Aorta (tissue), 5 donors: ENCODE measurements at regions not wholly inside any gene's neighbourhood (a gene's known extent, or its start where the extent isn't known, plus 50 kb on each side); places are given as distances from the start of the nearest gene placed in this dataset.
A peak's percentile ranks its signal among the peaks of the same experiment; 100 is the strongest.

Experiments used
- ATAC-seq: fragments of 200-7000 bp; cut with Tn5 transposase; one replicate; pipeline ENCODE4 v1.9.1; 2022; ENCODE audit warnings: moderate library complexity; ENCODE audit not compliant: low FRiP score
- DNase-seq, 2 donors: peaks; one replicate each; pipeline ENCODE4 v3.0.0-alpha.2; 2020
- H3K27ac ChIP-seq, 2 donors: one replicate each; pipeline ENCODE4 v1.5.1; 2013; ENCODE audit warnings: low read length in 2 of 2, mild to moderate bottlenecking in 2 of 2, moderate library complexity in 2 of 2, control low read depth in 1 of 2, inconsistent platforms in 1 of 2, low read depth in 1 of 2
- H3K27me3 ChIP-seq, 2 donors: one replicate each; pipeline ENCODE4 v1.6.1; 2013; ENCODE audit warnings: control low read depth in 1 of 2, low read length in 1 of 2, mild to moderate bottlenecking in 1 of 2, moderate library complexity in 1 of 2; ENCODE audit not compliant: insufficient read depth in 2 of 2, control insufficient read depth in 1 of 2
- H3K36me3 ChIP-seq, 2 donors: one replicate each; pipeline ENCODE4 v1.6.1; 2013; ENCODE audit warnings: control low read depth in 1 of 2, low read length in 1 of 2, mild to moderate bottlenecking in 1 of 2; ENCODE audit not compliant: insufficient read depth in 2 of 2, control insufficient read depth in 1 of 2
- H3K4me1 ChIP-seq, 2 donors: one replicate each; pipeline ENCODE4 v1.6.1; 2013; ENCODE audit warnings: low read length in 2 of 2, control low read depth in 1 of 2, mild to moderate bottlenecking in 1 of 2, moderate library complexity in 1 of 2; ENCODE audit not compliant: insufficient read depth in 2 of 2, control insufficient read depth in 1 of 2
- H3K4me3 ChIP-seq, 2 donors: one replicate each; pipeline ENCODE4 v1.5.1; 2013; ENCODE audit warnings: low read length in 2 of 2, control low read depth in 1 of 2, mild to moderate bottlenecking in 1 of 2
- H3K9me3 ChIP-seq: one replicate; pipeline ENCODE4 v1.6.1; 2013; ENCODE audit warnings: mild to moderate bottlenecking, low read length; ENCODE audit not compliant: control insufficient read depth
- WGBS, 2 donors: extraction: QIAGEN DNeasy Blood & Tissue Kit; methylation state at CpG; one replicate each; pipeline ENCODE4 v1.1.7; 2013; 5-methylcytosine and 5-hydroxymethylcytosine counted together
- intact Hi-C, 2 donors: fragments of 100-400 bp; cut with DNase I; formaldehyde crosslinking; loops; one replicate each; pipeline versions ENCODE4 v1.14.2 to v1.15.0; 2022
- donor health status: healthy with polysubstance abuse.
- donor health status: Bipolar disorder and iron deficiency.
- donor health status: DM: no; HTN: no; CAD: no.
- donor health status: DM: no; HTN: no; CAD: no.
- donor health status: DM: yes; HTN: yes; CAD: no.

DNA sequence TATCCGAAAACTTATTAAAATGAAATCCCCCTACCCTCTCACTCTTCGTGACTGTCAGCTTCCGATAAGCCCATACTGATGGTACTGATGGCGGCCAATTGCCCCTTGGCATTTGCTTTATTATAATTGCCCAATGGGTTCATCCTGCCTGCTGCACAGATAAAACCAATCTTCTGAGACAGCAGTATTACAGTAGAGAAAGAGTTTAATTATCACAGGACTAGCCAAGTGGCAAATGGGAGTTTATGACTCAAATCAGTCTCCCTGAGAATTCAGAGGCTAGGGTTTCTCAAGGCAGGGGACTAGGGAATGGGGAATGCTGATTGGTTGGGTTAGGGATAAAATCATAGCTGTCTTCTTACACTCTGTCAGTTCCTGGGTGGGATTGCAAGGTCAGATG lies 259.5 kb downstream of the SOD2 start:
- H3K27ac ChIP-seq = no peak overlapping the region
- no peaks in the 10 kb centered on the region for H3K36me3 ChIP-seq
- DNase-seq = no peak
- WGBS, 2 donors = 98 to 99% methylated on average over 4 of the region's 4 CpGs
- H3K9me3 ChIP-seq = peaks cover 5% of the 10 kb centered on the region
- intact Hi-C loops = no loop called here
- no peaks in the 10 kb centered on the region for H3K4me1 ChIP-seq
- no peaks in the 10 kb centered on the region for H3K27me3 ChIP-seq
- ATAC-seq = no peak
- no peak overlapping the region for H3K4me3 ChIP-seq

DNA sequence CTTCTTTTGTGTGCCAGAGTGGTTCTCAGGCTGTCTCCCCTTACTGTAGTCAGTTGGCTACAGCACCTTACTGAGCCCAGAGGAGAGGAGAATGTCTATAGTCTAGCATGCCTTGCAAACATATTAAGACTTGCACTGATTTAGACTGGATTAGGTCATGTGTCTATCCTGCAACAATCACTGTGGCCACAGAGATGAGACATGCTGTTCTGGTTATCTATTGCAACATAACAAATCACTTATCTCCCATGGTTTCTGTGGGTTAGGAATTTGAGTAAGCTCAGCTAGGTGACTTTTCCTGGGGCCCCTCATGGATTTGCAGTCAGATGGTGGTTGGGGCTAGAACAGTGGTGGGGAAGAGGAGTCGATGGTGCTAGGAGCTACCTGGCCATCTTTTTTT lies 261.3 kb downstream of the SOD2 start:
- no peak for DNase-seq
- H3K4me3 ChIP-seq = no peak overlapping the region
- WGBS, 2 donors = 89 to 99% methylated on average over 1 of the region's 1 CpG
- intact Hi-C loops = no loop called here
- no peaks in the 10 kb centered on the region for H3K4me1 ChIP-seq
- peaks cover 5% of the 10 kb centered on the region for H3K9me3 ChIP-seq
- H3K36me3 ChIP-seq = no peaks in the 10 kb centered on the region
- no peak overlapping the region for H3K27ac ChIP-seq
- H3K27me3 ChIP-seq = no peaks in the 10 kb centered on the region
- no peak for ATAC-seq

DNA sequence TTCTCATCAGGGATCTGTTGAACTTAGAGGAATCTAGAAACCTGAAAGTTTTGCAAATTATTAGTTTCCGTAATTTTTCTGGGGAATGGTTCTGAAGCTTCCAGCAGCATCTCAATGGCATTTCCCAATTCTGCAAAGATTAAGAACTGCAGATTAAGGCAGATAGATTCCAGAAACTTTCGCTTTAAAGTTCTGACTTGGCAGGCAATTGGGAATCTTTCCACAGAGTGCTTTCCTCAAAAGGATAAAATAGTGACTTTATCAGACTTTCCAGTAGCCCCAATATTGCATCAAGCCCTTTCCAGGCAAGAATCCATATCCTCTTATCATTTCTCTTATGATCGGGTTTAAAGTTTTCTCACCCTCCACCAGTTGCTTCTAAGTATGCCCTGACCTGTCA lies 261.1 kb downstream of the FNDC1 start:
- Histone ChIP-seq H3K4me3 (no peak overlapping the region), H3K27ac (no peak overlapping the region), H3K27me3 (no peaks in the 10 kb centered on the region), H3K36me3 (no peaks in the 10 kb centered on the region), H3K4me1 (no peaks in the 10 kb centered on the region), H3K9me3 (peaks cover 5% of the 10 kb centered on the region)
- 35 to 44% methylated on average over 3 of the region's 3 CpGs for WGBS, 2 donors
- DNase-seq (no peak), ATAC-seq (no peak)
- intact Hi-C loops = no loop called here

DNA sequence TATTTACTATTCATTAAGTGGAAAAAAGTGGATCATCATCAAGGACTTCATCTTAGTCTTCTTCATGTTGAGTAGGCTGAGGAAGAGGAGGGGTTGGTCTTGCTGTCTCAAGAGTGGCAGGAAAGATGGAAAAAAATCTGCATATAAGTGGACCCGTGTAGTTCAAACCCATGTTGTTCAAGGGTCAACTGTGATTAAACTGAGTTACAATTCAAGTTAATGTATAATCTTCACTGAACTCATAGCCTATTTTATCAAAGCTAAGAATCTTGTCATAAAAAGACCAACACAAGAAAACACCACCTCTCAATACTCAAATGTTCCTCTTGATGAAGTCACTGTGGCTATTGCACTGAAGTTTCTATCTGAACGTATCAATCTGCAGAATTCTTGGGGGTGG lies 260.2 kb downstream of the FNDC1 start:
- intact Hi-C loops = no loop called here
- H3K9me3 ChIP-seq = peaks cover 5% of the 10 kb centered on the region
- ATAC-seq (no peak), DNase-seq (no peak)
- no peaks in the 10 kb centered on the region for H3K4me1 ChIP-seq
- H3K4me3 ChIP-seq = no peak overlapping the region
- no peaks in the 10 kb centered on the region for H3K36me3 ChIP-seq
- H3K27me3 ChIP-seq = no peaks in the 10 kb centered on the region
- H3K27ac ChIP-seq = no peak overlapping the region
- 84 to 90% methylated on average over 2 of the region's 2 CpGs for WGBS, 2 donors

DNA sequence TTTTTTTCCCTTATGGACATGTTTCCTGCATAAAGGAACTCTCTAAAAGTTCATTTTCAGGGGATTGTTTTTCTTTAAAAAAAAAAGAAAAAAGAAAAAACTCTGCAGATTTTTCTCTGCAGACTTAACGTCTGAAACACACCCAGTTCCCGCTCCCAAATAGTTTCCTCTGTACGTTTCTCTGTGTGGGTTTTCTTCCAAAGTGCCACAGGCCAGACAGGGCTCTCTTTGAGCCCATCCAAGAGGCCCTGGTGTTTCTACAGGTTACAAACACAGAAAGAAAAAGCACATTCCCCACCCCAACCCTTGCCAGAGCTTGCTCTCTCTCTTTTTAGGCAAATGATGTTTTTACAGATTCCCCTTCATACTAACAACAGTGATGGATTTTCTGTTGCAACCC lies 258.6 kb downstream of the FNDC1 start:
- no peak for ATAC-seq
- no peaks in the 10 kb centered on the region for H3K36me3 ChIP-seq
- H3K27ac ChIP-seq = no peak overlapping the region
- no peaks in the 10 kb centered on the region for H3K27me3 ChIP-seq
- H3K9me3 ChIP-seq = peaks cover 2% of the 10 kb centered on the region
- no peak for DNase-seq
- 5 to 7% methylated on average over 3 of the region's 3 CpGs for WGBS, 2 donors
- intact Hi-C loops = no loop called here
- no peaks in the 10 kb centered on the region for H3K4me1 ChIP-seq
- H3K4me3 ChIP-seq = no peak overlapping the region

DNA sequence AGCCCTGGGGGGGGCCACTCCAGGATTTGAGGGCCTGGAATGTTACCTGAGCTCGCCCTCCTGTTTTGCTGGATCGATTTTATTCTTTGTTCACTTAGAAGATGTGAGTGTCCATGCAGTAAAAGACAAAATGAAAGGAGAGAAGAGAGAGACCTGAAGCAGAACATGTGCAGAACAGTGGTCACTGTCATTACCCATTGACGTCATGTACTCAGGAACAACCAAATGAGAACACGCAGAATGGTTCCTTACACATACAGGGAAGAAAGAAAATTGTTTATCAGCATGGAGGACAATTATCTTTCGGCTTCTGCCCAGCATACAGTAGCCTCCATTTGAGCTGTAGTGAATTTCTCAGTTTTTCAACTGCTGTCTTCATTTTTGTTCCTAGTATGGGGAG lies 258.1 kb downstream of the FNDC1 start:
- Histone ChIP-seq H3K36me3 (no peaks in the 10 kb centered on the region), H3K27ac (no peak overlapping the region), H3K27me3 (no peaks in the 10 kb centered on the region), H3K4me3 (no peak overlapping the region), H3K9me3 (peaks cover 2% of the 10 kb centered on the region), H3K4me1 (no peaks in the 10 kb centered on the region)
- intact Hi-C loops = no loop called here
- 82 to 88% methylated on average over 5 of the region's 5 CpGs for WGBS, 2 donors
- ATAC-seq (no peak), DNase-seq (no peak)

DNA sequence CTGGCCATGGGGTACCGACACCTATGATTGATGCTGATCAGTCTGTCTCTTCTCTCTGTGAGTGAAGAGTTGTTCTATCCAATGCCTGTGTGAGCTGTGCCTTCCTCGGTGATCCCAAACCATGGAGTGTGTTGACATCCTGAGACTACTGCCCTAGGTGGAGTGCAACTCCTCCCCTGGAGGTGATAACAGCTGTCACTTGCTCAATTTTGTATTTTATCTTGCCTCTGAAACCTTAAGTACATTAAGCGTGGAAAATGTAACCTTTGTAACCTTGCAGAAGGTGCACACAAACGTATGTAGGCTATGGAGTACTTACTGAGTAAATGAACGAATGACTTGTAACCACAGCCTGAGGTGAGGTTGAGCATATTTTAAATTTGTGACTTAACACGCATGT lies 256.2 kb downstream of the FNDC1 start:
- 97% methylated on average over 6 of the region's 6 CpGs for WGBS, 2 donors
- Histone ChIP-seq H3K36me3 (no peaks in the 10 kb centered on the region), H3K4me3 (no peak overlapping the region), H3K9me3 (no peaks in the 10 kb centered on the region), H3K27ac (no peak overlapping the region), H3K27me3 (no peaks in the 10 kb centered on the region), H3K4me1 (no peaks in the 10 kb centered on the region)
- no peak for ATAC-seq
- intact Hi-C loops = no loop called here
- DNase-seq = no peak

DNA sequence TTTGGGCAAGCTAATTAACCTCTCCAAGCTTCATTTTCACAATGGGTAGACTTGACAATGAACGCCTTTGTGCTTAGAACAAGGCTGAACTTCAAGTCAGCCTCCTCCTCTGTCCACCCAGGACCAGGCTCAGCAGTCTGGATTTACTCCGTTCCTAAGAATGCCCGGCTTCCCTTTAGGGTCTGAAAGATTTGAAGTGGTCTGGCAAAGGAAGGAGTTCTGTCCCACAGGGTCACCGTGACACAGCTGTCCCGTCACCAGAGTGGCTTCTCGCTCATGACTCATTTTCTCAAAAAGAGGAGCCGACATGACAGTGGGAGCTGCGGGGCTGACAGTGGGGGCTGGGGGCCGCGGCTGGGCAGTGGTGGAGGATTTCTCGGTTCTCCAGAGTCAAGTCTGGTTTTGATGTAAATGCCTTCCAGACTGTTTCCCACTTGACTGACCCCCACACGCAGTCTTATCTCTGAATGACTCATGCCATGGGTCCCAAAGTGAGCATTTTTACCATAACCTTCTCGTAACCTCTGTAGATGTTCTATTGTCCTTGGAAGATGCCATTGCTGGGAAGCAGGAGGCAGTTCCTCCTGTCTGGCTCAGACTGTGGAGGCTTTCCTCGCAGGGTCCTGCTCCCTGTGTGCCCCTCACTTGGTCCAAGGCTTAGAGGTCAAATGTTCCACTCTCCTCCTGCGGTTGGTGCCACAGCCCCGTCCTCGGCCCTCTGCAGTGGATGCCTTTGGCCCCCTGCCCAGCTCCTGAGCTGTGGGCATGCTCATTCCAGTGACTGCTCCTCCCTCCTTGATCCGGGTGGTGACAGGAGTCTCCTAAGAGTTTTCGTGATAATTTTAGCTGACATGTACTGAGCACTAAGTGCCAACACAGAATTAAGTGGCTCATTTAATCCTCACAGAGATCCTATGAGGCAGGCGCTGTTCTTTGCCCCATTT lies 253.1 kb downstream of the FNDC1 start:
- H3K9me3 ChIP-seq = no peaks in the 10 kb centered on the region
- intact Hi-C loops = no loop called here
- peak; percentile 71 to 81 for DNase-seq
- peak; percentile 5 for ATAC-seq
- 17 to 18% methylated on average over 20 of the region's 20 CpGs for WGBS, 2 donors
- H3K27me3 ChIP-seq = no peaks in the 10 kb centered on the region
- no peaks in the 10 kb centered on the region for H3K36me3 ChIP-seq
- H3K4me1 ChIP-seq = no peaks in the 10 kb centered on the region
- H3K4me3 ChIP-seq = no peak overlapping the region
- peak overlapping the region in 1 of 2 donors; percentile 48 for H3K27ac ChIP-seq

DNA sequence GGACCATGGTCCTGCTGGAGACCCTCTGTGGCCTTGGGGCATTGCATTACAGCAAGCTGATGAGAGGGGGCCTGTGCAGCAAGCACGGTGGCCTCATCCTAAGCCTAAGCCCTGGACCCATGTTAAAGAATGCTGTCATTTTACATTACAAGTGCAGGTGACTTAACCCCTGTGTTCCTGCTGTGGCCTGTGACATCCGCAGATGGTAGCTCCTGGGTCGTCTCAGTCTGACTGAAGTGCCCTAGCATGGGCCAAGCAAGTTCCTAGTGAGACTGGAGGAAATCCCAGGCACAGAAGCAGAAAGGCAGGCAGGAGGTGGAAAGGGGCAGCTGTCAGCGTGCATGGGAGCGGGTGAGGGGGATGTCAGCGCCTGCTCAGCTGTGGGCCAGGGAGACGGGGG lies 252.4 kb downstream of the FNDC1 start:
- intact Hi-C loops = no loop called here
- no peak overlapping the region for H3K27ac ChIP-seq

More for the DNA sequence above, 252.4 kb downstream of the FNDC1 start:
- Histone ChIP-seq H3K9me3 (no peaks in the 10 kb centered on the region), H3K36me3 (no peaks in the 10 kb centered on the region), H3K4me3 (no peak overlapping the region), H3K27me3 (no peaks in the 10 kb centered on the region), H3K4me1 (no peaks in the 10 kb centered on the region)
- DNase-seq (no peak), ATAC-seq (no peak)
- WGBS, 2 donors = 87% methylated on average over 7 of the region's 7 CpGs
